WI38 (cell line): ENCODE measurements at regions not wholly inside any gene's neighbourhood (a gene's known extent, or its start where the extent isn't known, plus 50 kb on each side); places are given as distances from the start of the nearest gene placed in this dataset.

Source experiments
- H3K4me3 ChIP-seq: 2 replicates; pipeline ENCODE4 v1.5.1; 2011; ENCODE audit warnings: low read depth, mild to moderate bottlenecking, control low read depth, low read length
- TF ChIP-seq, protein P1 (sequence below): IDR thresholded peaks from 2 replicates; pipeline ENCODE4 v1.5.1; 2012; ENCODE audit warnings: low read depth, mild to moderate bottlenecking, control low read depth, low read length

DNA sequence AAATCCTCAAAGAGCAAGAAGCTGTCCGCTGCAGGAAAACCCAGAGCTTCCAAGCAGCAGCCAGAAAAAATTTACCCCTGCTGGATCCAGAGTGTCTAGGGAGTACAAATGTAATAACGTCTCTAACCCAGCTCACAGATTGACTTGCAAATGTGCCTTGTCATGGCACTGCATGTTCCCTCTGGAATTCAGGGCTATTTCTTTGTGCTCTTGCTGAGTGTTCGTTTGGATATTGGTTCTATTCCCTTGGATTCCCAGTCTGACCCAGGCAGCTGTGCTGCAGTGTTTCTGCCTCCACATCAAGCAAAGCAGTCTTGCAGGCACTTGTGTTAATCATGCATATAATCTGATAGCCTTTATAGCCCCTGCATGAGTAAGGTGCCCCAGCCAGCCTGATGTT, 209.9 kb upstream of the GHITM start:
- no peak overlapping the region for H3K4me3 ChIP-seq
- TF ChIP-seq, protein P1, sequence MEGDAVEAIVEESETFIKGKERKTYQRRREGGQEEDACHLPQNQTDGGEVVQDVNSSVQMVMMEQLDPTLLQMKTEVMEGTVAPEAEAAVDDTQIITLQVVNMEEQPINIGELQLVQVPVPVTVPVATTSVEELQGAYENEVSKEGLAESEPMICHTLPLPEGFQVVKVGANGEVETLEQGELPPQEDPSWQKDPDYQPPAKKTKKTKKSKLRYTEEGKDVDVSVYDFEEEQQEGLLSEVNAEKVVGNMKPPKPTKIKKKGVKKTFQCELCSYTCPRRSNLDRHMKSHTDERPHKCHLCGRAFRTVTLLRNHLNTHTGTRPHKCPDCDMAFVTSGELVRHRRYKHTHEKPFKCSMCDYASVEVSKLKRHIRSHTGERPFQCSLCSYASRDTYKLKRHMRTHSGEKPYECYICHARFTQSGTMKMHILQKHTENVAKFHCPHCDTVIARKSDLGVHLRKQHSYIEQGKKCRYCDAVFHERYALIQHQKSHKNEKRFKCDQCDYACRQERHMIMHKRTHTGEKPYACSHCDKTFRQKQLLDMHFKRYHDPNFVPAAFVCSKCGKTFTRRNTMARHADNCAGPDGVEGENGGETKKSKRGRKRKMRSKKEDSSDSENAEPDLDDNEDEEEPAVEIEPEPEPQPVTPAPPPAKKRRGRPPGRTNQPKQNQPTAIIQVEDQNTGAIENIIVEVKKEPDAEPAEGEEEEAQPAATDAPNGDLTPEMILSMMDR, result no peak

DNA sequence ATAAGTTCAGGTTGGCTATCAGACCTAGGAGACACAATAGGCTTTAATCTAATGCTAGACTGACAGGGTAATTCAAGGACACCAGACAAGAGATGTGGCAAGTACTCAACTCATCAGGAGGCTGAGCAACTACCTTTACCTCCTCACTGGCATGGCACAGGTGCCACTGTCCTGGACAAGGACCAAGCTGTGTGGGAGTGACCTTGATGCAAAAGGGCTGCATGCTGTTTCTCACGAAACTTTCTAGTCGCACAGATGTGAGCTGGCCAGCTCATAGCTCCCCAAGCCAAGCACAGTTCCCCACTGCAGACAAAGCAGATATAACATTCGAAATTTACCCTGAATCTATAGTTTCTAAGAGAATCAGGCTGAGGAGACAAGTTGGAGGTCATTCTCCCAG, 207.6 kb upstream of the GHITM start:
- TF ChIP-seq, protein P1, result no peak
- H3K4me3 ChIP-seq, result no peak overlapping the region

GRCh38 chr10:83932245-83932644, 207.1 kb upstream of the GHITM start:
- H3K4me3 ChIP-seq, result no peak overlapping the region
- TF ChIP-seq, protein P1, result no peak

DNA sequence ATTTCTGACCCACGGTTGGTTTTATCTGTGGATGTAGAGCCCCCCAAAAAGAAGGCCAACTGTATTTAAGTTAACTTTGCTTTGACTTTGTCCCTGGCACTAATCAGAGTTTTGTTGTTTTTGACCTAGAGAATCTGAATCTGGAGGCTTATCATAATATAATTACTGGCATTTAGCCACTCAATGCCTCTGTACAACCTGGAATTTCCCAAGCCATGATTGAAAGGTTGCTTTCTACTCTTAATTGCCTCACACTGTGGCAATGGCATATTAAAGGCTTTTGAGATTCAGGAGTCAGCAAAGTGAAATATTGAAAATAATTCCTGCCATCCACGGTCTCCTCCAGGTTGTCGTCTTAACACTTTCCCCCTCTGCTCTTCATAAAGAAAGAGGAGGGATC, 205.2 kb upstream of the GHITM start:
- H3K4me3 ChIP-seq, result no peak overlapping the region
- TF ChIP-seq, protein P1, result no peak

DNA sequence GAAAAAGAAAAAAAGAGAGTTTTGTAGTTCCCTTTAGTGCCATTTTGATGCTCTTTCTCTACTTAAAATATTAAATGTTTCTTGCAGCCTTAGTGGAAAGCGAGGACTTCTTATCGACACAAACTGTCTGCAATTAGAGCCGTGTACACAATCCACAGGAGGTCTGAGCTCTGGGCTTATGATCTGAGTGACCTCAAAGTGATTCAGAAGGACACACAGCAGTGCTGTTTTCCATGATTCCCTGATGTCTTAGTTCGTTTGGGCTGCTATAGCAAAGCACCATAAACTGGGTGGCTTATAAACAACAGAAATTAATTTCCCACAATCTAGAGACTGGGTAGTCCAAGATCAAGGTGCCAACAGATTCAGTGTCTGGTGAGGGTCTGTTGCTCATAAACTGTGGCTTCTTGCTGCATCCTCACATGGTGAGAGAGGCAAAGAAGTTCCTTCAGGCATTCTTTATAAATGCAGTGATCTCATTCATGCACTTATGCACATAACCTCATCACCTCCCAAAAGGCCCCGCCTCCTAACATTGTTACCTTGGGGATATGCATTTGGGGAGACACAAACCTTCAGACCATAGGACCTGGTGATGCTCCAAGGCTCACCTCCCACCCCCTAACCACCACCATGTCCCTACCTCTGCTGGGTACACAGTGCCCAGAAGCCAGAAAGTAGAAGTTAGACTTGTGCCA, 204.5 kb upstream of the GHITM start:
- H3K4me3 ChIP-seq, result no peak overlapping the region
- TF ChIP-seq, protein P1, result no peak

DNA sequence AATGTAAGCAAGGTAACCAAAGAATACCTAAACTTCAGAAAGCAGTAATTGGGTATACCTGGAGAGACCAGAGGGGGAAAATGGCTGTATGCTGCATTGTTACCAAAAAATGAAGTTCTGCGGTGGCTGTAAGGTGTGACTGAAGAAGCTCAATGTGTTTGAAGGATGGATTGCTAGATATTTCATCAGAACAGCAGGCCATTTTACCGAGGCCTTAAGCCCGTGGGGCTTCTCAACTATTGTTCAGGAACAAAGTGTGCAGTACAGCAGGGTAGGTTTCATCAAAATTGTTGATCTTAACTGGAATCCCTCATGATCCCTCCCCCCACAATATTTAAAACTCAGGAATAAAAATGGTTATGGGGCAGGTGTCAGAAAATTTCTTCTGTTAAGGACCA, 204.0 kb upstream of the GHITM start:
- TF ChIP-seq, protein P1, result no peak
- H3K4me3 ChIP-seq, result no peak overlapping the region

DNA sequence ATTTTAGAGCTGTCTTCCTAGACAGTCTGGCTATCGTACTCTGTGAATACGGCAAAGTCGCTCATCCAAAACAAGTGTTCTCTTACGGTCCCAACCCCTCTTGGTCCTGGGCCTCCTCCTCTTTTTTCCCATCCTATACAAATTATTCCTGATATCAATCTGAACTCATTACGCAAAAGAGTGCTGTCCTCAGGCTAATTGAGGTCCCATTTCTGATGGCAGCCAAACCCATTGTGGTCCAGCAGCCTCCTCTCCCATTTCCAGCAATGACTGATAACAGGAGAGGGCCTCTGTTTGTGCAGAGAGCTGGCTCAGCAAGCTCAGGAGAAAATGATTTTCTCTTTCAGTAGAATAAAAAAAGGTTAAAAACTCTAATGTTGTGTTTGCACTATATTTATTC, 203.4 kb upstream of the GHITM start:
- no peak overlapping the region for H3K4me3 ChIP-seq
- TF ChIP-seq, protein P1, result no peak
